ENCODE measurements at regions not wholly inside any gene's neighbourhood (a gene's known extent, or its start where the extent isn't known, plus 50 kb on each side); places are given as distances from the start of the nearest gene placed in this dataset.

DNA sequence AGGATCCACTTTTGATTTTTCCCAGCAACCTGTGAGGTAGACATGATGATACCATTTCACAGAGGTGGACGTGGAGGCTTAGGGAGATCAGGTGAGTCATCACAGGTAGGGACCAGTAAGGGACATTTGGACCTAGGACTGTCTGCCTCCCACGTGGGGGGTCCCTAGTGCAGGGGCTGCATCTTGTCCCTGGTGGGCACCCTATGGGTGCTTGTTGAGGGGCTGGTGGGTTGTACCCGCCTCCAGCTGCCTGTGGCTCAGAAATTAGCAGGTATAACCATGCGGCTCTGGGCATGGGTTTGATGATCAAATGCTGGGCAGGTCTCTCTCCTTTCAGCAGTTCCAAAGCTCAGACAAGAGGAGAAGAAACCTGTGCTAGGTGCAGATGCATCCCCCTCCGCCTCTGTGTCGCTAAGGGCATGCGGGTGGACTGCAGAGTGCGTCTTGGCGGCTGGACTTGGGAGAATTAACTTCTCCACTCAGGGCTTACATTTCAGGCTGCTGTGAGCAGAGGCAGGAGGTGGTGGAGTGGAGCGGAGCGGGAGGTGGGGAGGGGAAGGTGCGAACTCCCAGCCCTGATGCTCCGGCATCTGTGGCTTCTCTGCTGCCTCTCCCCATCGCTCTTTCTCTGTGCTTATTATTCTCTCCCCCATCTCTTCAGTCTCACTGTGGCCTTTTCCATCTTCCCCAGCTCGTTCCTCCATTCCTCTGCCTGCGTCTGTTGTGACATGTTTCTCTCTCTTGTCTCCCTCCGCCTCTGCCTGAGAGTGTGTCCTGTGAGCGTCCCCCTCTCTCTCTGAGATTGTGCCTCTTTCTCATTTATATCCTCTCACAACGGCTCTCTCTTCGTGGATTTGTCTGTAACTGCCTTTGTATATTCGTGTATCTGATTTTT is 146.8 kb downstream of the PTPRU start:
- Histone ChIP-seq H3K4me1 (ENCODE audit: control insufficient read depth in 2 of 2, insufficient read depth in 2 of 2, low read length in 1 of 2) (peaks cover 0 to 3% of the 10 kb centered on the region in 2 donors), H3K27me3 (ENCODE audit: control insufficient read depth in 1 of 2, insufficient read depth in 2 of 2, low read length in 2 of 2) (no peaks in the 10 kb centered on the region), H3K4me3 (ENCODE audit: low read depth in 1 of 2, low read length in 2 of 2) (no peak overlapping the region), H3K9me3 (ENCODE audit: control insufficient read depth in 2 of 2, insufficient read depth in 1 of 2, low read depth in 1 of 2, low read length in 1 of 2) (no peaks in the 10 kb centered on the region), H3K36me3 (ENCODE audit: control insufficient read depth in 2 of 2, insufficient read depth in 2 of 2, low read length in 1 of 2) (no peaks in the 10 kb centered on the region), H3K27ac (ENCODE audit: low read depth in 2 of 2, low read length in 1 of 2) (no peak overlapping the region)
- WGBS, 2 donors: 42 to 43% methylated on average over 21 of the region's 21 CpGs

- Histone ChIP-seq H3K9me3 (ENCODE audit: control insufficient read depth in 2 of 2, insufficient read depth in 1 of 2, low read depth in 1 of 2, low read length in 1 of 2) (no peaks in the 10 kb centered on the region), H3K27ac (ENCODE audit: low read depth in 2 of 2, low read length in 1 of 2) (no peak overlapping the region), H3K27me3 (ENCODE audit: control insufficient read depth in 1 of 2, insufficient read depth in 2 of 2, low read length in 2 of 2) (no peaks in the 10 kb centered on the region), H3K4me3 (ENCODE audit: low read depth in 1 of 2, low read length in 2 of 2) (no peak overlapping the region), H3K36me3 (ENCODE audit: control insufficient read depth in 2 of 2, insufficient read depth in 2 of 2, low read length in 1 of 2) (no peaks in the 10 kb centered on the region), H3K4me1 (ENCODE audit: control insufficient read depth in 2 of 2, insufficient read depth in 2 of 2, low read length in 1 of 2) (peaks cover 0 to 3% of the 10 kb centered on the region in 2 donors)
- 82 to 84% methylated on average over 7 of the region's 7 CpGs for whole genome bisulfite sequencing, 2 donors
These were observed 145.1 kb downstream of the PTPRU start for GRCh38 chr1:29381426-29381825.

- Histone ChIP-seq H3K36me3 (ENCODE audit: control insufficient read depth in 2 of 2, insufficient read depth in 2 of 2, low read length in 1 of 2) (no peaks in the 10 kb centered on the region), H3K4me1 (ENCODE audit: control insufficient read depth in 2 of 2, insufficient read depth in 2 of 2, low read length in 1 of 2) (peaks cover 0 to 3% of the 10 kb centered on the region in 2 donors), H3K27me3 (ENCODE audit: control insufficient read depth in 1 of 2, insufficient read depth in 2 of 2, low read length in 2 of 2) (no peaks in the 10 kb centered on the region), H3K27ac (ENCODE audit: low read depth in 2 of 2, low read length in 1 of 2) (no peak overlapping the region), H3K4me3 (ENCODE audit: low read depth in 1 of 2, low read length in 2 of 2) (no peak overlapping the region), H3K9me3 (ENCODE audit: control insufficient read depth in 2 of 2, insufficient read depth in 1 of 2, low read depth in 1 of 2, low read length in 1 of 2) (no peaks in the 10 kb centered on the region)
- WGBS, 2 donors: 35 to 63% methylated on average over 1 of the region's 1 CpG
These were observed 144.2 kb downstream of the PTPRU start for GRCh38 chr1:29380532-29380931.

GRCh38 chr1:29379443-29380073 is 143.2 kb downstream of the PTPRU start:
- WGBS, 2 donors: 20 to 23% methylated on average over 7 of the region's 7 CpGs
- Histone ChIP-seq H3K27me3 (ENCODE audit: control insufficient read depth in 1 of 2, insufficient read depth in 2 of 2, low read length in 2 of 2) (no peaks in the 10 kb centered on the region), H3K4me1 (ENCODE audit: control insufficient read depth in 2 of 2, insufficient read depth in 2 of 2, low read length in 1 of 2) (peaks cover 0 to 3% of the 10 kb centered on the region in 2 donors), H3K4me3 (ENCODE audit: low read depth in 1 of 2, low read length in 2 of 2) (no peak overlapping the region), H3K27ac (ENCODE audit: low read depth in 2 of 2, low read length in 1 of 2) (no peak overlapping the region), H3K9me3 (ENCODE audit: control insufficient read depth in 2 of 2, insufficient read depth in 1 of 2, low read depth in 1 of 2, low read length in 1 of 2) (no peaks in the 10 kb centered on the region), H3K36me3 (ENCODE audit: control insufficient read depth in 2 of 2, insufficient read depth in 2 of 2, low read length in 1 of 2) (no peaks in the 10 kb centered on the region)

All from esophagus (tissue), 2 donors.